ENCODE measurements at regions not wholly inside any gene's neighbourhood (a gene's known extent, or its start where the extent isn't known, plus 50 kb on each side); places are given as distances from the start of the nearest gene placed in this dataset.
A peak's percentile ranks its signal among the peaks of the same experiment; 100 is the strongest.

GRCh38 chr3:94336046-94336753 lies 273.3 kb downstream of the NSUN3 start:
- Histone ChIP-seq H3K4me3 (ENCODE audit: low read length) (no peak overlapping the region), H3K27ac (ENCODE audit: low read length) (no peak overlapping the region), H3K27me3 (ENCODE audit: insufficient read depth, low read depth, low read length) (no peaks in the 10 kb centered on the region), H3K36me3 (ENCODE audit: insufficient read depth, low read length) (no peaks in the 10 kb centered on the region), H3K9ac (ENCODE audit: low read length) (no peak overlapping the region), H3F3A (ENCODE audit: insufficient read depth, low read length, poor library complexity, severe bottlenecking) (no peaks in the 10 kb centered on the region), H4K20me1 (ENCODE audit: insufficient read depth) (no peaks in the 10 kb centered on the region), H3K9me2 (ENCODE audit: insufficient read depth, low read length) (no peaks in the 10 kb centered on the region), H3K9me3 (ENCODE audit: low read length) (no peaks in the 10 kb centered on the region), H3K4me2 (ENCODE audit: low read length) (no peak overlapping the region), H3K79me2 (replicated peaks; ENCODE audit: insufficient read depth, low read length) (no peaks in the 10 kb centered on the region), H2AFZ (ENCODE audit: low read depth, low read length) (no peak overlapping the region)
- TF ChIP-seq EP300 (conservative IDR thresholded peaks at IDR 0.05; ENCODE audit: poor library complexity, severe bottlenecking): no peak
- TF ChIP-seq CTCF (IDR thresholded peaks at IDR 0.05; ENCODE audit: poor library complexity, severe bottlenecking): peak; percentile 69
- no peak for TF ChIP-seq EZH2 (IDR thresholded peaks at IDR 0.05; ENCODE audit: borderline replicate concordance, insufficient read depth, low read length, poor library complexity, severe bottlenecking)
- TF ChIP-seq REST (IDR thresholded peaks at IDR 0.05; ENCODE audit: borderline replicate concordance): no peak
- TF ChIP-seq SMC3 (conservative IDR thresholded peaks at IDR 0.05; ENCODE audit: poor library complexity): peak; percentile 73
- TF ChIP-seq TAF1 (IDR thresholded peaks at IDR 0.05; ENCODE audit: low read depth): no peak
- no peak for TF ChIP-seq POLR2AphosphoS5 (IDR thresholded peaks at IDR 0.05)
- no peak for TF ChIP-seq MXI1 (conservative IDR thresholded peaks at IDR 0.05; ENCODE audit: poor library complexity, severe bottlenecking)
- TF ChIP-seq RAD21 (conservative IDR thresholded peaks at IDR 0.05): peak; percentile 79

GRCh38 chr3:94345101-94345500 lies 282.2 kb downstream of the NSUN3 start:
- no peaks in the 10 kb centered on the region for H3K27me3 ChIP-seq (ENCODE audit: insufficient read depth, low read depth, low read length)
- H3K36me3 ChIP-seq (ENCODE audit: insufficient read depth, low read length): no peaks in the 10 kb centered on the region
- no peaks in the 10 kb centered on the region for H3K79me2 ChIP-seq (replicated peaks; ENCODE audit: insufficient read depth, low read length)
- no peak overlapping the region for H3K9ac ChIP-seq (ENCODE audit: low read length)
- no peaks in the 10 kb centered on the region for H3F3A ChIP-seq (ENCODE audit: insufficient read depth, low read length, poor library complexity, severe bottlenecking)
- H3K4me3 ChIP-seq (ENCODE audit: low read length): no peak overlapping the region
- TF ChIP-seq EP300 (conservative IDR thresholded peaks at IDR 0.05; ENCODE audit: poor library complexity, severe bottlenecking) (no peak), TAF1 (IDR thresholded peaks at IDR 0.05; ENCODE audit: low read depth) (no peak), SMC3 (conservative IDR thresholded peaks at IDR 0.05; ENCODE audit: poor library complexity) (no peak), CTCF (IDR thresholded peaks at IDR 0.05; ENCODE audit: poor library complexity, severe bottlenecking) (no peak), POLR2AphosphoS5 (IDR thresholded peaks at IDR 0.05) (no peak), EZH2 (IDR thresholded peaks at IDR 0.05; ENCODE audit: borderline replicate concordance, insufficient read depth, low read length, poor library complexity, severe bottlenecking) (no peak), REST (IDR thresholded peaks at IDR 0.05; ENCODE audit: borderline replicate concordance) (no peak), RAD21 (conservative IDR thresholded peaks at IDR 0.05) (no peak), MXI1 (conservative IDR thresholded peaks at IDR 0.05; ENCODE audit: poor library complexity, severe bottlenecking) (no peak)
- no peak overlapping the region for H2AFZ ChIP-seq (ENCODE audit: low read depth, low read length)
- no peak overlapping the region for H3K4me2 ChIP-seq (ENCODE audit: low read length)
- no peaks in the 10 kb centered on the region for H4K20me1 ChIP-seq (ENCODE audit: insufficient read depth)
- no peaks in the 10 kb centered on the region for H3K9me3 ChIP-seq (ENCODE audit: low read length)
- no peak overlapping the region for H3K27ac ChIP-seq (ENCODE audit: low read length)
- H3K9me2 ChIP-seq (ENCODE audit: insufficient read depth, low read length): no peaks in the 10 kb centered on the region
